CD4-positive, alpha-beta T cell treated with Interleukin-4 for 4 hours (primary cell): ENCODE measurements at regions not wholly inside any gene's neighbourhood (a gene's known extent, or its start where the extent isn't known, plus 50 kb on each side); places are given as distances from the start of the nearest gene placed in this dataset.
A peak's percentile ranks its signal among the peaks of the same experiment; 100 is the strongest.
"Not testable (repeated sequence)": the region's sequence is repeated elsewhere in the genome, so short reads cannot be mapped to it uniquely, and the experiment has no call there.

ENCODE experiments used
- DNase-seq: peaks from one replicate; pipeline ENCODE4 v3.0.0-alpha.2; 2020

GRCh38 chr2:101645886-101646285 lies 51.6 kb upstream of the MAP4K4 start:
- not testable (repeated sequence) for DNase-seq

DNA sequence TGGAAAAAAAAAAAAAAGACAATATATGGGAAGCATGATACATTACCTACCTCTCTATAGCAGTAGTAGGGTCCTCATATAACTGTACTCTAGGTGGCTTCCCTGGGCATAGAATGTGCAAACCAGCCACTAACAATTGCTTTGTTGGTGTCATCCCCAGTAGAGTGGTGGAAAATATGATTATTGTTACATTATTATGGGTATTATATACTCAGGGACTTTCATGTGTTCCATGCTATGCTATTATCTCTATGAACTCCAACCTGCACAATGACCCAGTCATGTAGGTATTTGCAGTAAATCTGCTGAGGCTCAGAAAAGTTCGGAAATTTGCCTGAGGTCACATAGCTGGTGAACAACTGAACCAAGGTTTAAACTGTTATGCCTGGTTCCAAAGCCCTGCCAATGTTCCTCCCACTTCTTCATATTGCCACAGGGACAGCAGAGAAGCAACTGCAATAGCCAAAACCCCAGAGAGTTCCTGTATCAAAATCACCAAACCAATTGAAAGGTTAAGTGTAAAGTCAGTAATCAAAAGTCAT lies 52.6 kb upstream of the MAP4K4 start:
- no peak for DNase-seq

- DNase-seq: no peak
Observed at GRCh38 chr2:101643004-101643524, 54.4 kb upstream of the MAP4K4 start.

DNA sequence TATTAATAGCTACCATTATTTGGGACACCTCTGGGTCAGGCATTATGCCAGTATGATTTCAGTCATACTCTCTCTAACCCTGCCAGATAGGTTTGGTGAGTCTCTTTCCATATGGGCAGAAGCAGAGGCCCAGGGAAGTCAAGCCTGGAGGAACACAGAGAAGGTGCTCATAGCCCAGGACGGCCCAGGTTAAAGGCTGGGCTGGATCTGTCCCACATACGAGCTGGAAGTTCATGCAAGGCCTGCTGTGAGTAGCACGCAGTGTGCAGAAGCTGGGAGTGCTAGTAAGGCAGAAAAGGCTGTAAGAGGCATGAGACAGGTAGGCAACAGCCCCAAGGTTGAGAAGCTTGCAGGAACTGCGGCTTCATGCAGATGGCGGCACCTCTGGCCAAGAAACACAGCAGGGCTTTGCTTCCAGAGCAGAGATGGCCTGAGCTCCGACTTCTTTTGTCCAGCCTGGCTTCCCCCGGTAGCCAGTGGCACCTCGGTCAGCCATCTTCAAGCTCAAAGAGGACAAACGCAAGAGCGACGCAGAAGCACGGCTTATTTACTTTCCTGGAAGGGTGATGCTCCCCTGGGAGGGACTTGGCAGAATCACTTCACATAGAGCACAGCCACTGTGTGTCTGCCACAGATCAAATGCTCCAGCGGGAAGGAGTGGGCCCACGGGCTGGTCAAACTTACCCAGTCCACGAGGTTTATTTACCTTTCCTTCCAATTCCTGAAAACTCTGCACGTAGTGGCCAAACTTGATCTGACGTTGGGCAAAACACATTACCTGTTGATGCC lies 58.5 kb upstream of the MAP4K4 start:
- DNase-seq: no peak

DNA sequence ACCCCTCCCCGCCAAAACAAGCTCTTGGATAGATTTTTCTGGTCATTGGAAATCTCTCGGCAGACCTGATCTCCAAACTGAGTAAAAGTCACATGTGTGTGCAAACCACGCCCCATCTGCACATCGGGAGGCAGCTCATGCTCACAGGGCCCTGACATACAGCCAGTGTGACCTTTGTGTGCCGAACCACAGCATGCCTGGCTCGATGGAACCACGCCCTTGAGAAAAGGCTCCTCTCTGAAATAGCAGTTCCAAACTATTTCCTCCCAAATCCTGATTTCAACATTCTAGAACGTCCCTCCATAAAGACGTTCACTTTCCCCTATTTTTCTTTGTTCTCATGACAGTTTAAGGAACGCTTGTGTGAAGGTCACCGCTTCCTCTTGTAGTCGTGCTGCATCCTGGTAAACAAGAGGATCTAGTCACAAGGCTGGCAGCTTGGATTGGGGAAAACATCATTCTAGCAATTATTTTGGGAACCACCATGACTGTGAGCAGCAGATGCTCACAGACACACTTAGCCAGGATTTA lies 59.3 kb upstream of the MAP4K4 start:
- no peak for DNase-seq

GRCh38 chr2:101630224-101630949 lies 67.1 kb upstream of the MAP4K4 start:
- no peak for DNase-seq

- DNase-seq: no peak
Observed at GRCh38 chr2:101628030-101628392, 69.5 kb upstream of the MAP4K4 start.

GRCh38 chr2:101627285-101628029 lies 70.0 kb upstream of the MAP4K4 start:
- DNase-seq: no peak

GRCh38 chr2:101625814-101626213 lies 71.7 kb upstream of the MAP4K4 start:
- DNase-seq: not testable (repeated sequence)

- DNase-seq: no peak
Observed at GRCh38 chr2:101625387-101625786, 72.1 kb upstream of the MAP4K4 start.

DNA sequence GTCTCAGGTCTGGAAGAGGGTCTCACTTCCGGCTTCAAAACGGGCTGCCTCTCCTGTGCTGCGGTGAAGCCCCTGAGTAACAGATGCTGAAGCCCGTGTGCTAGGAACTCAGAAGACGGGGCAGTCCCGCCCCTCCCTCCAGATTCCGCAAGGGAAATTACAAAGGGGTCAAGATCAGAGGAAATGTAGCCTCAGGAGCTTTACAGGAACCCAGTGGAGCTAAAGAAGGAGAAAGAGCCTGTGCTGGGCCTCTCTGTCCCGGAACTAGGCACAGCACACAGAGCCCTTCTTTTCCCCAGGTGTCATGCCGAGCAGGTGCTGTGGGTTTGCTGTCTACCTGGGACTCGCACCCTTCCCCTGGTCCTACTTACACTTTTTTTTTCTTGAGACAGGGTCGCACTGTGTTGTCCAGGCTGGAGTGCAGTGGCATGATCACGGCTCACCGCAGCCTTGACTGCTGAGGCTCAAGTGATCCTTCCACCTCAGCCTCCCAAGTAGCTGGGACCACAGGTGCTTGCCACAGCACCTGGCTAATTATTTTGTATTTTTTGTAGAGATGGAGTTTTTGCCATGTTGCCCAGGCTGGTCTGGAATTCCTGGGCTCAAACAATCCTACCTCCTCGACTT lies 72.7 kb upstream of the MAP4K4 start:
- DNase-seq: no peak

GRCh38 chr2:101623031-101623521 lies 74.4 kb upstream of the MAP4K4 start:
- DNase-seq: peak; percentile 38

DNA sequence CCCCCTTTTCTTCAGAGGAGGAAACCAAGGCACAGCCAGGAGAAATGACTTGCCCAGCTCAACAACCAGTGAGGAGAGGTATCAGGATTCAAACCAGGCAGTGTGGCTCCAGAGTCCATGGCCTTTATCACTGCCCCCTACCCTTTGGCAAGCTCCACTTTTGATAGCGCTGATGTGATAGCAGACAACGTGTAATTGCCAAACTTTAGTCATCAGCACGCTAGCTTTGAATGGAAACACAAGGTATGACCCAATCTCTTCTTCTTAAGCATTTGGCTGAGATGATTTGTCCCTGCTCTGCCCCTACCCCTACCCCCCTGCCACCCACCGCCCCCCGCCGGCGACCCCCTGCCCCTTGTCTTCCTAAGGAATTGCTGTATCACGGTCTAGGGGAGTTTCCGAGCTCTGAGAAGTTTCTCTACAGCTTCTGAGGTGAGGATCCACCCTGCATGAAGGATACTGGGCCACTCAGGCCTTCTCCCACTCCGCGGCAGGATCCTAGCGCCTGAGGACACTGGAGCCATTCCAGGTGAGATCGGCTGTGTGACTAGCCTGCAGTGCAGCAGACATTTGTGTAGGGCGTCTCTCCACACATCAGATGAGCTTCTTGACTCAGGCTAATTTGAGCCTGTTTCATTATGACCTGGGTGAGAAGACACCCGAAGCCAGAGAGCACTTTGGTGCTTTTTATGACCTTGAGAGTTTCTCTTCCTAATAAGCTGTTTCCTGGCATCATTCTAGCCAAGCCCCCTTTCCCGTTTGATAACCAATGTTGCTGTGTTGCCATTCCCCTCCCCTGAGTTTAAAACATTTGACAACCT lies 75.1 kb upstream of the MAP4K4 start:
- DNase-seq: no peak

DNA sequence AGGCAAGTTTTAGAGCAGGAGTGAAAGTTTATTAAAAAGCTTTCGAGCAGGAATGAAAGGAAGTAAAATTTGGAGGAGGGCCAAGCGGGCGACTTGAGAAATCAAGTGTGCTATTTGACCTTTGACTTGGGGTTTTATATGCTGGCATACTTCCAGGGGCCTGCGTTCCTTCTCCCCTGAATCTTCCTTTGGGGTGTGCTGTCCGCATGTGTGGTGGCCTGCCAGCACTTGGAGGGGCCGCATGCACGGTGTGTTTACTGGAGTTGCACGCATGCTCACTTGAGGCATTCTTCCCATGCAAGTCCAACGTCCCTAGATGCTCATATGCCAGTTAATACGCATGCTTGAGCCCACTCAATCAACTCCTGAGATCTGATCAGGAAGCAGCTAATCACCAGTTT lies 78.3 kb upstream of the MAP4K4 start:
- DNase-seq: no peak

DNA sequence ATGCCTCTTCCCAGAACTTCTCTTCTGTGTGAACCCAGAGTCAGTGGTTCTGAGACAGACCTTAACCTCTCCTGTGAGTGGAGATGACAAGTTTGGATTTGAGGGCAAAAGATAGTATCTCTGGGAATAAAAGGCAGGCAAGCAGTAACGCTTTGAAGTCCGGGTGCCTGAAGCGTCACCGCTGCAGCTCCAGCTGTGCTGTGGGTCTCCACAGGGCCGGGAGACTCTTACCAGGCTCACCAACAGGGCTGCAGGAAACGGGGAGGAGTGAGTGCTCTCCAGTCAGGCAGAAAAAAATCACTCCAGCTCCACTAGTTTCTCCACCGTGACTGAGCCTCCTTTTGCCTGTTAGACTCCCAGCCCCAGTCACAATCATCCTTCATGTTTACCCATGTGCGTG lies 79.7 kb upstream of the MAP4K4 start:
- no peak for DNase-seq

- no peak for DNase-seq
Observed at GRCh38 chr2:101617188-101617587, 80.3 kb upstream of the MAP4K4 start.

- DNase-seq: no peak
Observed at GRCh38 chr2:101614127-101614759, 83.3 kb upstream of the MAP4K4 start.

DNA sequence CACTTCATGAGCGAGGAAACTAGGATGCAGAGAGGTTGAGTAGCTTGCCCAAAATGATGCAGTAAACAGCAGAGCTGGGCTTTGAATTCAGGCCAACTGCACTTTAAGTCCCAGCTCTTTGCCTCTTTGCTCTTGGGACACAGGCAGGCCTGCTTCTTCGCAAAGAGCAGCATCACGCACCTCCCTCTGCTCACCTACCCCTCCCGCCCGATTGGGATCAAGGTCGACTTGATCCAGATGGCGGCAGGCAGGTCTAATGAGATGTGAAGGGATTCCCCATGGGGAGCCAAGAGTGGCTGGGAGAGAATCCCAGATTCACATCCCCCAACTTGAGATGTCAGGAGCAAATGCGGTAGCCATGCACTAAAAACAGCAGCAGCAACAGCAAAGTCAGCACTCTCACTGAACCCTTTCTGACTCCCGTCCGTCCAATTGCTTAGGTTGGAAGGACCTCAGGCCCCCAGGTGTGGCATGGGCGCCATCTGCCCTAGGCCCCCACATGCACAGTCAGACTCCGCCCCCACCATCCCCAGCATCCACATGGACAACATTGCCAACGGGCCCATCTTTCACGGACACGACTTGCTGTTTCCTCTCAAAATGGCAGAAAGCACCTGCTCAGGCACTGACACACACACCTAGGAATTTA lies 84.3 kb upstream of the MAP4K4 start:
- DNase-seq: no peak

GRCh38 chr2:101612019-101612418 lies 85.5 kb upstream of the MAP4K4 start:
- DNase-seq: no peak

DNA sequence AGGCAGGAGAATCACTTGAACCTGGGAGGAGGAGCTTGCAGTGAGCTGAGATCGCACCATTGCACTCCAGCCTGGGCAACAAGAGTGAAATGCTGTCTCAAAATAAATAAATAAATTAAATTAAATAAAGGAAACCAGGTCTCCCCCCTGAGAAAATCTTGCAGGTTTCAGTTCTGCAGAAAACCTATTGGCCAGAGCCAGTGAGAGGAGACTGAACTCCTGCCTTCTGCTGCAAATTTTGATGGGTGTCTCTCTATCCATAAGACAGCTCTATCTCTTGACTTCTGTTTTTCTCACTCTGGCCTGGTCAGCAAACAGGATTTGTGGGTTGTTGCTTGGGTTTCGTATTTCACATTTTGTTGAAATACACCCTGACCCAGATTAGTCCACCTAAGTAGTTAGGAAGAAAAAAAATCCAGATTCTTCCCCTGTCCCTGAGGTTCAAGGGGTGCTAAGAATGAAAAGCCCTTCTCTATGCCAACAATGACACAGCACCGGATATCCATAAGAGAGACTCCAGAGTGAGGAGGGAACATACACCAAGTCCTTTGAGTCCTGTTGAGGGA lies 86.7 kb upstream of the MAP4K4 start:
- DNase-seq: no peak
